Endodermal cell (in vitro differentiated cells): ENCODE measurements at regions not wholly inside any gene's neighbourhood (a gene's known extent, or its start where the extent isn't known, plus 50 kb on each side); places are given as distances from the start of the nearest gene placed in this dataset.
"Not testable (repeated sequence)": the region's sequence is repeated elsewhere in the genome, so short reads cannot be mapped to it uniquely, and the experiment has no call there.

ENCODE experiments used
- DNase-seq: peaks from one replicate; pipeline ENCODE4 v3.0.0-alpha.2; 2017
- H3K27ac ChIP-seq: 2 replicates; pipeline ENCODE4 v1.5.1; 2013; ENCODE audit warnings: mild to moderate bottlenecking, low read depth, low read length, moderate library complexity
- H3K27me3 ChIP-seq: 2 replicates; pipeline ENCODE4 v1.6.1; 2013; ENCODE audit warnings: mild to moderate bottlenecking, low read length, moderate library complexity; ENCODE audit not compliant: insufficient read depth, control insufficient read depth, poor library complexity, severe bottlenecking
- H3K36me3 ChIP-seq: 2 replicates; pipeline ENCODE4 v1.7.0; 2013; ENCODE audit warnings: mild to moderate bottlenecking, low read length, moderate library complexity; ENCODE audit not compliant: control insufficient read depth, insufficient read depth
- H3K4me1 ChIP-seq: one replicate; pipeline ENCODE4 v1.7.0; 2013; ENCODE audit warnings: low read length; ENCODE audit not compliant: control insufficient read depth, insufficient read depth
- H3K4me3 ChIP-seq: 2 replicates; pipeline ENCODE4 v1.5.1; 2013; ENCODE audit warnings: mild to moderate bottlenecking, low read length, moderate library complexity
- H3K9ac ChIP-seq: 2 replicates; pipeline ENCODE4 v1.6.1; 2013; ENCODE audit warnings: mild to moderate bottlenecking, low read length, moderate library complexity; ENCODE audit not compliant: poor library complexity, severe bottlenecking; ENCODE audit errors: extremely low read depth
- H3K9me3 ChIP-seq: 2 replicates; pipeline ENCODE4 v1.6.1; 2013; ENCODE audit warnings: mild to moderate bottlenecking, low read length, moderate library complexity; ENCODE audit not compliant: control insufficient read depth
- H3K27ac Mint-ChIP-seq: 2 replicates; pipeline ENCODE4 v1.8.0; 2020; ENCODE audit warnings: mixed read lengths
- H3K27me3 Mint-ChIP-seq: 2 replicates; pipeline ENCODE4 v1.8.0; 2021; ENCODE audit warnings: mild to moderate bottlenecking, mixed read lengths; ENCODE audit not compliant: insufficient read depth
- H3K36me3 Mint-ChIP-seq: 2 replicates; pipeline ENCODE4 v1.8.0; 2020; ENCODE audit warnings: low read depth, mixed read lengths
- H3K4me1 Mint-ChIP-seq: 2 replicates; pipeline ENCODE4 v1.8.0; 2020; ENCODE audit warnings: mixed read lengths
- H3K4me3 Mint-ChIP-seq: 2 replicates; pipeline ENCODE4 v1.8.0; 2020; ENCODE audit warnings: mild to moderate bottlenecking, moderate library complexity, mixed read lengths
- H3K9me3 Mint-ChIP-seq: 2 replicates; pipeline ENCODE4 v1.8.0; 2020; ENCODE audit warnings: mild to moderate bottlenecking, mixed read lengths
- WGBS, 2 experiments: methylation state at CpG; one replicate each; pipeline versions ENCODE4 v1.1.5 to v1.1.7; 2013; ENCODE audit warnings: missing lambda C conversion rate in 2 of 2, mixed read lengths in 1 of 2; ENCODE audit not compliant: insufficient coverage in 1 of 2, insufficient read length in 1 of 2; 5-methylcytosine and 5-hydroxymethylcytosine counted together
- TF ChIP-seq, protein P1 (sequence below): fragments of 200-600 bp; sonication (generic); conservative IDR thresholded peaks from 2 replicates; pipeline ENCODE4 v1.5.0; 2021; ENCODE audit warnings: antibody characterized with exemption, mild to moderate bottlenecking

DNA sequence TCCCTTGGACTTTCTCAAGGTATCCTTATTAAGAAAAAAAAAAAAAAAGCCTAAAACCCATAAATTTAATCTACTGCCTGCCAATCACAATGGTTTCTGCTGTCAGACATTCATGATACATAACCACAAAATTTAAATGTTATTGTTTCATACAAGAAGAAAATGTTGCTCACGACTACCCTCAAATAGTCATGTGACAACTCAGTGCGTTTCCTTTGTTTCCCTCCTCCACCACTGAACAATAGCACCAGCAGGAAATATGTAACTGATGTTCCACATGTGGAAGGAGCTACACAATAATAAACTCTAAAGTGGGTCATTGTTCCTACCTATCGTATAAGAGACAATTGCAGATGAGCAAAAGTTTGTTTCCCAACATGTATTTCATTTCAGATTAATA lies 244.1 kb upstream of the EDNRA start:
- WGBS, 2 experiments: 67 to 98% methylated on average over 1 to 3 of the region's 3 CpGs
- Mint-ChIP-seq H3K36me3 (no peaks in the 10 kb centered on the region), H3K9me3 (no peaks in the 10 kb centered on the region), H3K4me3 (no peak overlapping the region), H3K4me1 (no peaks in the 10 kb centered on the region), H3K27ac (no peak overlapping the region), H3K27me3 (no peaks in the 10 kb centered on the region)
- no peaks in the 10 kb centered on the region for H3K27me3 ChIP-seq
- H3K4me1 ChIP-seq: no peaks in the 10 kb centered on the region
- H3K27ac ChIP-seq: no peak overlapping the region
- no peak for DNase-seq
- TF ChIP-seq, protein P1, sequence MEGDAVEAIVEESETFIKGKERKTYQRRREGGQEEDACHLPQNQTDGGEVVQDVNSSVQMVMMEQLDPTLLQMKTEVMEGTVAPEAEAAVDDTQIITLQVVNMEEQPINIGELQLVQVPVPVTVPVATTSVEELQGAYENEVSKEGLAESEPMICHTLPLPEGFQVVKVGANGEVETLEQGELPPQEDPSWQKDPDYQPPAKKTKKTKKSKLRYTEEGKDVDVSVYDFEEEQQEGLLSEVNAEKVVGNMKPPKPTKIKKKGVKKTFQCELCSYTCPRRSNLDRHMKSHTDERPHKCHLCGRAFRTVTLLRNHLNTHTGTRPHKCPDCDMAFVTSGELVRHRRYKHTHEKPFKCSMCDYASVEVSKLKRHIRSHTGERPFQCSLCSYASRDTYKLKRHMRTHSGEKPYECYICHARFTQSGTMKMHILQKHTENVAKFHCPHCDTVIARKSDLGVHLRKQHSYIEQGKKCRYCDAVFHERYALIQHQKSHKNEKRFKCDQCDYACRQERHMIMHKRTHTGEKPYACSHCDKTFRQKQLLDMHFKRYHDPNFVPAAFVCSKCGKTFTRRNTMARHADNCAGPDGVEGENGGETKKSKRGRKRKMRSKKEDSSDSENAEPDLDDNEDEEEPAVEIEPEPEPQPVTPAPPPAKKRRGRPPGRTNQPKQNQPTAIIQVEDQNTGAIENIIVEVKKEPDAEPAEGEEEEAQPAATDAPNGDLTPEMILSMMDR: no peak
- no peak overlapping the region for H3K9ac ChIP-seq
- H3K4me3 ChIP-seq: no peak overlapping the region
- no peaks in the 10 kb centered on the region for H3K36me3 ChIP-seq
- no peaks in the 10 kb centered on the region for H3K9me3 ChIP-seq

DNA sequence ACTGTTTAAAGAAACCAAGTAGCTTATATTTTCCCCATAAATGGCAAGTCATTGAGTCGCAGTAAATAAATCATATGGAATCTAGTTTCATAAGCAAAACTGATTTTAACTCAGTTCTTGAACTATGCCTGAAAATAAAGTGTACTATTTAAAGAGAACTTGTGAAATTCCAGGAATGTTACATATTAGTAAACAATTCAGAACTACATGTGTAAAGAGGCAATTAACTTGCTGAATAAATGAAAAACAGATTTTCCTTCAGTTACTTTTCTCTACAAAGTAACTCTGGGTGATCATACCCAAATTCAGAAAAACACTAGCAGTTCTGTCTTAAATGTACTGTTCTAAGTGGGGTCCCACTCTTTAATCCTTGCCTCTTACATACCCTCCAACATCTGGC lies 236.1 kb upstream of the EDNRA start:
- H3K9ac ChIP-seq: no peak overlapping the region
- Mint-ChIP-seq H3K4me3 (no peak overlapping the region), H3K4me1 (no peaks in the 10 kb centered on the region), H3K36me3 (no peaks in the 10 kb centered on the region), H3K27ac (no peak overlapping the region), H3K9me3 (no peaks in the 10 kb centered on the region), H3K27me3 (peaks cover 2% of the 10 kb centered on the region)
- no peak overlapping the region for H3K27ac ChIP-seq
- H3K4me3 ChIP-seq: no peak overlapping the region
- H3K9me3 ChIP-seq: no peaks in the 10 kb centered on the region
- TF ChIP-seq, protein P1: no peak
- H3K36me3 ChIP-seq: no peaks in the 10 kb centered on the region
- H3K27me3 ChIP-seq: no peaks in the 10 kb centered on the region
- 0% methylated on average over 1 of the region's 1 CpG; no CpG with 5 or more reads in 1 of the 2 experiments for WGBS, 2 experiments
- no peaks in the 10 kb centered on the region for H3K4me1 ChIP-seq
- no peak for DNase-seq

DNA sequence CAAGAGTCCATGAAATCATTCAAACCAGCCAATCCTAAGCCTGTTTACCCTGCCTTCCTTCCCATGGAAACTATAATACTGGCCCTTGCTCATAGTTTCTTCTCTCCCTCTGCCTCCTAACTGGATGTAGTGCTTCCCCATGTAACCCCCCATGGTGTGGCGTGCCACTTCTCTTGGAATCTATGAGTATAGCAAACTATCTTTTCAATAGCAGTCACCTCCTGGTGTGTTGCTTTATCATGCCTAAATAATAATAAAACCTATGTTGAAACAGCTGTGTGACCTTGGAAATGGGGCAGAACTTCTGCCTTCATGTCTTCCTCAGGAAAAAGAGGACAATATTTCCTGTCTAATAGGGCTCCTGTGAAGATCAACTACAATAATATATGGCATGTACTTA lies 234.8 kb upstream of the EDNRA start:
- Histone ChIP-seq H3K27ac (no peak overlapping the region), H3K36me3 (no peaks in the 10 kb centered on the region), H3K9ac (no peak overlapping the region), H3K9me3 (peaks cover 1% of the 10 kb centered on the region), H3K4me1 (no peaks in the 10 kb centered on the region), H3K4me3 (no peak overlapping the region), H3K27me3 (no peaks in the 10 kb centered on the region)
- H3K4me1 Mint-ChIP-seq: no peaks in the 10 kb centered on the region
- H3K36me3 Mint-ChIP-seq: no peaks in the 10 kb centered on the region
- TF ChIP-seq, protein P1: no peak
- DNase-seq: no peak
- no peak overlapping the region for H3K27ac Mint-ChIP-seq
- WGBS, 2 experiments: 90% methylated on average over 1 of the region's 1 CpG; no CpG with 5 or more reads in 1 of the 2 experiments
- H3K9me3 Mint-ChIP-seq: no peaks in the 10 kb centered on the region
- no peak overlapping the region for H3K4me3 Mint-ChIP-seq
- H3K27me3 Mint-ChIP-seq: peaks cover 2% of the 10 kb centered on the region

DNA sequence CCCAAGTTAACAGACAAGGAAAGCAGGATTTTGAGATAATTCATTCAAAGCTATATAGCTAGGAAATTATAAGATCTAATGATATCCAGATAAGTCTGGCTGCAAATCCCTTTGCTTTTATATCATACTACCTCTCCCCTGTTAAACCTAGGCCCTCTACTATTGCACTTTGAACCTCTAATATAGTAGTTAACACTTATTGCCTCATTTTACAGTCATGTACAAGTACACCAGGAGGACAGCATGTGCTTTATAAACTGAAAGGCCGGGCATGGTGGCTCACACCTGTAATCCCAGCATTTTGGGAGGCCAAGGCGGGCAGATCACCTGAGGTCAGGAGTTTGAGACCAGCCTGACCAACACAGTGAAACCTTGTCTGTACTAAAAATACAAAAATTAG lies 234.4 kb upstream of the EDNRA start:
- not testable (repeated sequence) for H3K27ac Mint-ChIP-seq, H3K4me3 Mint-ChIP-seq, H3K9me3 Mint-ChIP-seq, H3K27me3 ChIP-seq, DNase-seq, H3K4me1 ChIP-seq, H3K4me1 Mint-ChIP-seq, H3K27ac ChIP-seq, H3K27me3 Mint-ChIP-seq, H3K9ac ChIP-seq, H3K4me3 ChIP-seq, H3K36me3 Mint-ChIP-seq, H3K36me3 ChIP-seq, H3K9me3 ChIP-seq
- 90 to 94% methylated on average over 2 of the region's 2 CpGs for WGBS, 2 experiments
